ENCODE measurements at regions not wholly inside any gene's neighbourhood (a gene's known extent, or its start where the extent isn't known, plus 50 kb on each side); places are given as distances from the start of the nearest gene placed in this dataset.
A peak's percentile ranks its signal among the peaks of the same experiment; 100 is the strongest.
"Not testable (repeated sequence)": the region's sequence is repeated elsewhere in the genome, so short reads cannot be mapped to it uniquely, and the experiment has no call there.

GRCh38 chr4:43457866-43458265 is 565.4 kb downstream of the GRXCR1 start:
- peak; percentile 12 for DNase-seq

- DNase-seq = no peak
These were observed 565.8 kb downstream of the GRXCR1 start for GRCh38 chr4:43458293-43458692.

- DNase-seq = no peak
These were observed 579.4 kb downstream of the GRXCR1 start for GRCh38 chr4:43471950-43472349.

- DNase-seq = no peak
These were observed 589.0 kb downstream of the GRXCR1 start for GRCh38 chr4:43481526-43481925.

GRCh38 chr4:43485196-43485595 is 592.7 kb downstream of the GRXCR1 start:
- no peak for DNase-seq

GRCh38 chr4:43496188-43496587 is 603.7 kb downstream of the GRXCR1 start:
- DNase-seq = no peak

GRCh38 chr4:43496602-43497001 is 604.1 kb downstream of the GRXCR1 start:
- no peak for DNase-seq

- DNase-seq = not testable (repeated sequence)
These were observed 613.3 kb downstream of the GRXCR1 start for GRCh38 chr4:43505823-43506222.

- DNase-seq = no peak
These were observed 619.7 kb downstream of the GRXCR1 start for GRCh38 chr4:43512253-43512652.

GRCh38 chr4:43525646-43526045 is 633.1 kb downstream of the GRXCR1 start:
- no peak for DNase-seq

GRCh38 chr4:43547561-43547960 is 655.0 kb downstream of the GRXCR1 start:
- no peak for DNase-seq

GRCh38 chr4:43550981-43551627 is 658.6 kb downstream of the GRXCR1 start:
- no peak for DNase-seq

- no peak for DNase-seq
These were observed 663.7 kb downstream of the GRXCR1 start for GRCh38 chr4:43556262-43556661.

GRCh38 chr4:43560047-43560446 is 667.5 kb downstream of the GRXCR1 start:
- no peak for DNase-seq

- DNase-seq = no peak
These were observed 671.6 kb downstream of the GRXCR1 start for GRCh38 chr4:43564107-43564506.

GRCh38 chr4:43564591-43564990 is 672.1 kb downstream of the GRXCR1 start:
- DNase-seq = no peak

GRCh38 chr4:43567644-43568043 is 675.1 kb downstream of the GRXCR1 start:
- no peak for DNase-seq

- no peak for DNase-seq
These were observed 694.3 kb downstream of the GRXCR1 start for GRCh38 chr4:43586813-43587212.

GRCh38 chr4:43587758-43588157 is 695.2 kb downstream of the GRXCR1 start:
- DNase-seq = no peak

GRCh38 chr4:43607400-43607799 is 714.9 kb downstream of the GRXCR1 start:
- DNase-seq = no peak

GRCh38 chr4:43607827-43608461 is 715.4 kb downstream of the GRXCR1 start:
- DNase-seq = no peak

- DNase-seq = no peak
These were observed 726.7 kb downstream of the GRXCR1 start for GRCh38 chr4:43619219-43619618.

GRCh38 chr4:43637893-43638292 is 745.4 kb downstream of the GRXCR1 start:
- DNase-seq = not testable (repeated sequence)

GRCh38 chr4:43651991-43652390 is 759.5 kb downstream of the GRXCR1 start:
- DNase-seq = no peak

GRCh38 chr4:43659547-43659946 is 767.0 kb downstream of the GRXCR1 start:
- not testable (repeated sequence) for DNase-seq

Data from T1000 (cell line).